ENCODE measurements at regions not wholly inside any gene's neighbourhood (a gene's known extent, or its start where the extent isn't known, plus 50 kb on each side); places are given as distances from the start of the nearest gene placed in this dataset.

- H3K27ac ChIP-seq = no peak overlapping the region
- H3K4me1 ChIP-seq = no peaks in the 10 kb centered on the region
- TF ChIP-seq, protein P1, sequence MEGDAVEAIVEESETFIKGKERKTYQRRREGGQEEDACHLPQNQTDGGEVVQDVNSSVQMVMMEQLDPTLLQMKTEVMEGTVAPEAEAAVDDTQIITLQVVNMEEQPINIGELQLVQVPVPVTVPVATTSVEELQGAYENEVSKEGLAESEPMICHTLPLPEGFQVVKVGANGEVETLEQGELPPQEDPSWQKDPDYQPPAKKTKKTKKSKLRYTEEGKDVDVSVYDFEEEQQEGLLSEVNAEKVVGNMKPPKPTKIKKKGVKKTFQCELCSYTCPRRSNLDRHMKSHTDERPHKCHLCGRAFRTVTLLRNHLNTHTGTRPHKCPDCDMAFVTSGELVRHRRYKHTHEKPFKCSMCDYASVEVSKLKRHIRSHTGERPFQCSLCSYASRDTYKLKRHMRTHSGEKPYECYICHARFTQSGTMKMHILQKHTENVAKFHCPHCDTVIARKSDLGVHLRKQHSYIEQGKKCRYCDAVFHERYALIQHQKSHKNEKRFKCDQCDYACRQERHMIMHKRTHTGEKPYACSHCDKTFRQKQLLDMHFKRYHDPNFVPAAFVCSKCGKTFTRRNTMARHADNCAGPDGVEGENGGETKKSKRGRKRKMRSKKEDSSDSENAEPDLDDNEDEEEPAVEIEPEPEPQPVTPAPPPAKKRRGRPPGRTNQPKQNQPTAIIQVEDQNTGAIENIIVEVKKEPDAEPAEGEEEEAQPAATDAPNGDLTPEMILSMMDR (IDR thresholded peaks at IDR 0.05) = no peak
- H3K36me3 ChIP-seq = no peaks in the 10 kb centered on the region
- H3K4me3 ChIP-seq = no peak overlapping the region
- ATAC-seq (no peak), DNase-seq (no peak)
- H3K9me3 ChIP-seq = no peaks in the 10 kb centered on the region
- peaks cover 0 to 5% of the 10 kb centered on the region in 2 donors for H3K27me3 ChIP-seq
- intact Hi-C loops (cut with DNase I) = no loop called here
These were observed 76.2 kb upstream of the CHRDL1 start for GRCh38 chrX:110871839-110872238.

- Histone ChIP-seq H3K9me3 (no peaks in the 10 kb centered on the region), H3K27ac (no peak overlapping the region), H3K4me3 (no peak overlapping the region), H3K27me3 (no peaks in the 10 kb centered on the region), H3K36me3 (no peaks in the 10 kb centered on the region), H3K4me1 (no peaks in the 10 kb centered on the region)
- intact Hi-C loops (cut with DNase I) = no loop called here
- DNase-seq (no peak), ATAC-seq (no peak)
- TF ChIP-seq, protein P1 (IDR thresholded peaks at IDR 0.05) = no peak
These were observed 70.8 kb upstream of the CHRDL1 start for GRCh38 chrX:110866421-110866820.

GRCh38 chrX:110863883-110864282 lies 68.3 kb upstream of the CHRDL1 start:
- Histone ChIP-seq H3K4me3 (no peak overlapping the region), H3K9me3 (no peaks in the 10 kb centered on the region), H3K36me3 (no peaks in the 10 kb centered on the region), H3K4me1 (no peaks in the 10 kb centered on the region), H3K27me3 (peaks cover 0 to 6% of the 10 kb centered on the region in 2 donors), H3K27ac (no peak overlapping the region)
- intact Hi-C loops (cut with DNase I) = no loop called here
- DNase-seq (no peak), ATAC-seq (no peak)
- TF ChIP-seq, protein P1 (IDR thresholded peaks at IDR 0.05) = no peak

DNA sequence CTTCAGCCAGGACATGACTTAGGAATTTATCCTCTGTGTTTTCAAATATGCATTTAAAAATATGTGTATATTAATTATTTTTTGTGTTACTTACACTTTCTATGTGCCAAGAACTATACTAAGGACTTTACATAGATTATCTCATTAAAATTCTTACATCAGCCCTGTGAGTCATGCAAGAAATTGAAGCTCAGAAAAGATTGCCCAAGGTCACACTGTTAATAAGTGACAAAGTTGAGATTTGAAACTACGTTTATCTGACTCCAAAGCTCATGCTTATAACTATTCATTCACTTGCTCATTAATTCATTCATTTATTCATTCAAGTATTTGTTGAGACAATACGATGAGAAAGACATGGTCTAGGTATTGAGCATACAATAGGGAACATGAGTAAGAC lies 62.9 kb upstream of the CHRDL1 start:
- intact Hi-C loops (cut with DNase I) = no loop called here
- TF ChIP-seq, protein P1 (IDR thresholded peaks at IDR 0.05) = no peak
- H3K9me3 ChIP-seq = no peaks in the 10 kb centered on the region
- no peak for ATAC-seq
- H3K27ac ChIP-seq = no peak overlapping the region
- H3K27me3 ChIP-seq = peaks cover 0 to 6% of the 10 kb centered on the region in 2 donors
- no peak overlapping the region for H3K4me3 ChIP-seq
- H3K36me3 ChIP-seq = no peaks in the 10 kb centered on the region
- no peak for DNase-seq
- H3K4me1 ChIP-seq = no peaks in the 10 kb centered on the region

DNA sequence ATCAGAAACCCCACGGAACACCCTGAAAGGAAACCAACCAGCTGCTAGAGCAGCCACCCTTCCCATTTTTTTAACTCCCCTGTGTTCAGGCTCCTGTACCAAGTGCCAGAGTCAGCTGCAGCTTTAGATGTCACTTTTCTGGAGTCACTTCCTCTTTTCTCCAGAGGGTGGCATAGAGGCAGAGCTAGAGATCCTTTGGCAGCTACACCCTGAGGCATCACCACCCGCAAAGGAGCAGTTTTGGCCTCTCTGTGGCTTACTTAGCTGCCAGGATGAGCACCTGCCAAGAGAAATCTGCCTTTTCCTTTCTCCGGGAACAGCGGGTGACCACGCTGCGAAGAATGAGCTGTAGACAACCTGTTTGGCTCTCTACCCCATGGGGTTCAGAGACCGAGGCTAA lies 58.0 kb upstream of the CHRDL1 start:
- H3K4me1 ChIP-seq = no peaks in the 10 kb centered on the region
- no peak for DNase-seq
- no peak overlapping the region for H3K27ac ChIP-seq
- intact Hi-C loops (cut with DNase I) = no loop called here
- peak; percentile 51 for ATAC-seq
- no peaks in the 10 kb centered on the region for H3K36me3 ChIP-seq
- TF ChIP-seq, protein P1 (IDR thresholded peaks at IDR 0.05) = peak in 1 of 2 donors; percentile 14
- H3K9me3 ChIP-seq = no peaks in the 10 kb centered on the region
- H3K27me3 ChIP-seq = no peaks in the 10 kb centered on the region
- H3K4me3 ChIP-seq = no peak overlapping the region
